ENCODE measurements at regions not wholly inside any gene's neighbourhood (a gene's known extent, or its start where the extent isn't known, plus 50 kb on each side); places are given as distances from the start of the nearest gene placed in this dataset.

- Histone ChIP-seq H3K4me1 (ENCODE audit: low read length) (no peaks in the 10 kb centered on the region), H3K4me3 (ENCODE audit: low read length) (no peak overlapping the region), H3K27me3 (ENCODE audit: low read depth, low read length) (no peaks in the 10 kb centered on the region), H3K9me3 (ENCODE audit: insufficient read depth, low read length) (no peaks in the 10 kb centered on the region), H3K27ac (ENCODE audit: low read length) (no peak overlapping the region), H3K36me3 (replicated peaks; ENCODE audit: low read depth, low read length) (no peaks in the 10 kb centered on the region), H2AFZ (ENCODE audit: low read depth, low read length) (no peak overlapping the region), H3K4me2 (ENCODE audit: low read length) (no peak overlapping the region), H4K20me1 (ENCODE audit: insufficient read depth, low read length) (no peaks in the 10 kb centered on the region), H3K9ac (ENCODE audit: low read length) (no peak overlapping the region), H3K79me2 (ENCODE audit: low read length) (no peaks in the 10 kb centered on the region)
- TF ChIP-seq EZH2phosphoT487 (IDR thresholded peaks at IDR 0.05; ENCODE audit: low read depth) (no peak), CTCF (IDR thresholded peaks at IDR 0.05; ENCODE audit: low read depth, low read length) (no peak)
Measured at GRCh38 chr12:97924122-97924521, 461.5 kb downstream of the RMST start.

- Histone ChIP-seq H3K9ac (ENCODE audit: low read length) (no peak overlapping the region), H3K9me3 (ENCODE audit: insufficient read depth, low read length) (no peaks in the 10 kb centered on the region), H2AFZ (ENCODE audit: low read depth, low read length) (no peak overlapping the region), H4K20me1 (ENCODE audit: insufficient read depth, low read length) (no peaks in the 10 kb centered on the region), H3K4me1 (ENCODE audit: low read length) (no peaks in the 10 kb centered on the region), H3K27ac (ENCODE audit: low read length) (no peak overlapping the region), H3K36me3 (replicated peaks; ENCODE audit: low read depth, low read length) (no peaks in the 10 kb centered on the region), H3K79me2 (ENCODE audit: low read length) (no peaks in the 10 kb centered on the region), H3K4me2 (ENCODE audit: low read length) (no peak overlapping the region), H3K4me3 (ENCODE audit: low read length) (no peak overlapping the region), H3K27me3 (ENCODE audit: low read depth, low read length) (no peaks in the 10 kb centered on the region)
- TF ChIP-seq EZH2phosphoT487 (IDR thresholded peaks at IDR 0.05; ENCODE audit: low read depth) (no peak), CTCF (IDR thresholded peaks at IDR 0.05; ENCODE audit: low read depth, low read length) (no peak)
Measured at GRCh38 chr12:97927977-97928376, 465.4 kb downstream of the RMST start.

- Histone ChIP-seq H3K4me2 (ENCODE audit: low read length) (no peak overlapping the region), H4K20me1 (ENCODE audit: insufficient read depth, low read length) (no peaks in the 10 kb centered on the region), H3K36me3 (replicated peaks; ENCODE audit: low read depth, low read length) (no peaks in the 10 kb centered on the region), H3K27ac (ENCODE audit: low read length) (no peak overlapping the region), H3K4me1 (ENCODE audit: low read length) (no peaks in the 10 kb centered on the region), H3K27me3 (ENCODE audit: low read depth, low read length) (no peaks in the 10 kb centered on the region), H3K4me3 (ENCODE audit: low read length) (no peak overlapping the region), H3K9ac (ENCODE audit: low read length) (no peak overlapping the region), H3K9me3 (ENCODE audit: insufficient read depth, low read length) (no peaks in the 10 kb centered on the region), H3K79me2 (ENCODE audit: low read length) (no peaks in the 10 kb centered on the region), H2AFZ (ENCODE audit: low read depth, low read length) (no peak overlapping the region)
- no peak for TF ChIP-seq EZH2phosphoT487 (IDR thresholded peaks at IDR 0.05; ENCODE audit: low read depth)
- TF ChIP-seq CTCF (IDR thresholded peaks at IDR 0.05; ENCODE audit: low read depth, low read length), result no peak
Measured at GRCh38 chr12:97936165-97936564, 473.6 kb downstream of the RMST start.

GRCh38 chr12:97938031-97938430, 475.4 kb downstream of the RMST start:
- Histone ChIP-seq H3K9ac (ENCODE audit: low read length) (no peak overlapping the region), H3K4me3 (ENCODE audit: low read length) (no peak overlapping the region), H3K27ac (ENCODE audit: low read length) (no peak overlapping the region), H3K4me2 (ENCODE audit: low read length) (no peak overlapping the region), H3K4me1 (ENCODE audit: low read length) (no peaks in the 10 kb centered on the region), H3K36me3 (replicated peaks; ENCODE audit: low read depth, low read length) (no peaks in the 10 kb centered on the region), H4K20me1 (ENCODE audit: insufficient read depth, low read length) (no peaks in the 10 kb centered on the region), H3K79me2 (ENCODE audit: low read length) (no peaks in the 10 kb centered on the region), H3K27me3 (ENCODE audit: low read depth, low read length) (no peaks in the 10 kb centered on the region), H2AFZ (ENCODE audit: low read depth, low read length) (no peak overlapping the region), H3K9me3 (ENCODE audit: insufficient read depth, low read length) (no peaks in the 10 kb centered on the region)
- TF ChIP-seq EZH2phosphoT487 (IDR thresholded peaks at IDR 0.05; ENCODE audit: low read depth) (no peak), CTCF (IDR thresholded peaks at IDR 0.05; ENCODE audit: low read depth, low read length) (no peak)

Measured in OCI-LY3 (cell line).